ENCODE measurements at regions not wholly inside any gene's neighbourhood (a gene's known extent, or its start where the extent isn't known, plus 50 kb on each side); places are given as distances from the start of the nearest gene placed in this dataset.

- no peaks in the 10 kb centered on the region for H3K9me3 ChIP-seq (ENCODE audit: low read length)
- intact Hi-C loops (cut with micrococcal nuclease; ENCODE audit: unreplicated experiment) = no loop called here
Measured at GRCh38 chr3:177676947-177677587, 479.8 kb upstream of the TBL1XR1 start.

DNA sequence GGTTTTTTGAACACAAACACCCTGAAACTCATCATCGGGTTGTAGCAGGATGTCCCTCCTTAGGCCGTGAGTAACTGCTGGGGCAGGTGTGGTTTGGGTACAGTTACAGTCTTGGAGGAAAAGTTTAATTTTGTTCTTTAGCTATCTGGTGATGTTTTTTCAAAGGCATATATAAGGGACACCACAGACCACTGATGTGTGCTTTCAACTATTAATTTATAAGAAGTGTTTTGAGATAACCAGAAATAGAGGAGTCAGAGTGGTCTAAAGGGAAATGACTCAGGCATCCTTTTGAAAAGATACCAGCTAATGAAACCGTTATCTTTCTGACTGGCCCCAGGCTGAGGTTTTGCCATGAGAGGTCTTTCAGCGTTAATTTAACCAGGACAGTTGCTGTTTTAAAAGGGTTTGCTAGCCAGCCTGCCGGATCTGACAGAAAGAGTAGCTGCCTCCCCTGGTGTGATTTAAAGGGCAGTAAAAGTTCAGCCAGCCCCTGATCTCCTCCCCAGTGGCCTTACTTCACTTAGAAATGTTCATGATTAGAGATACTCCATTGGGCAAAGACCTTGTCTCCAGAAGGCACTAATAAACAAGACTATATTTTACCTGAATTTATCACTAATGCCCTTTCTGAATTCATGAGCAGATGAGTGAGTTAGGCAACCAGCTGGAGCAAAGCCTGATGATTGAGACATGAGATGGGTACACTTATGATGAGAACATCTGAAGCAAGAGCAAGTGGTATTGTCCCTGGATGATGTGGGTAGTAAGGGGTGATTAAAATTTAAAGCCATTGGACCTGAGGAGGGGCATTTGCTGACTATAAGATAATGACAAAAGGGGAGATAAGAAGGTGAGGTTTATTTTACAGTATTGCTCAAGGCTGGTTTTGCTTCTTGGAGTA lies 482.5 kb upstream of the TBL1XR1 start:
- H3K4me3 ChIP-seq (replicated peaks in 1 of 3; ENCODE audit: insufficient read depth in 1 of 3, low read depth in 2 of 3, low read length in 3 of 3) = no peak overlapping the region
- no peak overlapping the region for H3K27ac ChIP-seq (ENCODE audit: extremely low read length, insufficient read depth, low read length)
- no peaks in the 10 kb centered on the region for H4K20me1 ChIP-seq (ENCODE audit: insufficient read depth, low read length)
- CTCF ChIA-PET (ENCODE audit: low intra/inter-chr PET ratio, low total read pairs) = no interaction called here
- POLR2A ChIA-PET = no interaction called here
- no TSS peak for BruUV-seq (replicated peaks)
- no peak overlapping the region for H3K4me2 ChIP-seq (ENCODE audit: low read depth, low read length)
- intact Hi-C loops (cut with micrococcal nuclease; ENCODE audit: unreplicated experiment) (no loop called here), in situ Hi-C loops (cut with HindIII; ENCODE audit: extremely low pct_ligation_motif_present, low pct_unique_long_range_greater_than_20kb) (no loop called here)
- H3K36me3 ChIP-seq (replicated peaks in 1 of 2; ENCODE audit: control insufficient read depth in 1 of 2, insufficient read depth in 2 of 2, low read length in 2 of 2) = no peaks in the 10 kb centered on the region
- H3K9me3 ChIP-seq (ENCODE audit: low read length) = no peaks in the 10 kb centered on the region
- no peaks in the 10 kb centered on the region for H3K4me1 ChIP-seq (ENCODE audit: insufficient read depth, low read length)
- no peaks in the 10 kb centered on the region for H3K79me2 ChIP-seq (ENCODE audit: insufficient read depth, low read length)
- WGBS (ENCODE audit: low lambda C conversion rate) = 24% methylated on average over 5 of the region's 5 CpGs
- H3K27me3 ChIP-seq (ENCODE audit: control insufficient read depth in 1 of 2, insufficient read depth in 2 of 2, low read length in 2 of 2) = no peaks in the 10 kb centered on the region; a peak in 1 of 5 replicates
- FAIRE-seq (no peak), DNase-seq (ENCODE audit: low spot score) (no peak), ATAC-seq (no peak)
- no peak overlapping the region for H2AFZ ChIP-seq (ENCODE audit: low read length)
- H3K9ac ChIP-seq (ENCODE audit: insufficient read depth, low read depth, low read length) = no peak overlapping the region
- no peak for TF ChIP-seq ZBTB43 (CRISPR knock-in tag; conservative IDR thresholded peaks at IDR 0.05)
- TF ChIP-seq SIX1 (CRISPR knock-in tag; IDR thresholded peaks at IDR 0.05; ENCODE audit: borderline replicate concordance) = no peak
- no peak for TF ChIP-seq PHB2 (IDR thresholded peaks at IDR 0.05; ENCODE audit: partially characterized antibody)
- TF ChIP-seq CREB3 (CRISPR knock-in tag; IDR thresholded peaks at IDR 0.05) = no peak

More at GRCh38 chr3:177676947-177677587, 479.8 kb upstream of the TBL1XR1 start:
- Histone ChIP-seq H3K4me1 (ENCODE audit: insufficient read depth, low read length) (no peaks in the 10 kb centered on the region), H3K4me3 (replicated peaks in 1 of 3; ENCODE audit: insufficient read depth in 1 of 3, low read depth in 2 of 3, low read length in 3 of 3) (no peak overlapping the region), H3K9ac (ENCODE audit: insufficient read depth, low read depth, low read length) (no peak overlapping the region), H4K20me1 (ENCODE audit: insufficient read depth, low read length) (no peaks in the 10 kb centered on the region), H3K36me3 (replicated peaks in 1 of 2; ENCODE audit: control insufficient read depth in 1 of 2, insufficient read depth in 2 of 2, low read length in 2 of 2) (no peaks in the 10 kb centered on the region), H2AFZ (ENCODE audit: low read length) (no peak overlapping the region), H3K4me2 (ENCODE audit: low read depth, low read length) (no peak overlapping the region), H3K27me3 (ENCODE audit: control insufficient read depth in 1 of 2, insufficient read depth in 2 of 2, low read length in 2 of 2) (no peaks in the 10 kb centered on the region; a peak in 1 of 5 replicates), H3K79me2 (ENCODE audit: insufficient read depth, low read length) (no peaks in the 10 kb centered on the region), H3K27ac (ENCODE audit: extremely low read length, insufficient read depth, low read length) (no peak overlapping the region)
- CTCF ChIA-PET (ENCODE audit: low intra/inter-chr PET ratio, low total read pairs) = no interaction called here
- DNase-seq (ENCODE audit: low spot score) (no peak), FAIRE-seq (no peak), ATAC-seq (no peak)
- no TSS peak for BruUV-seq (replicated peaks)
- 3% methylated on average over 6 of the region's 6 CpGs for WGBS (ENCODE audit: low lambda C conversion rate)
- POLR2A ChIA-PET = no interaction called here
- in situ Hi-C loops (cut with HindIII; ENCODE audit: extremely low pct_ligation_motif_present, low pct_unique_long_range_greater_than_20kb) = no loop called here
- no peak for TF ChIP-seq ZNF614 (CRISPR knock-in tag; IDR thresholded peaks at IDR 0.05; ENCODE audit: borderline replicate concordance)
